ENCODE measurements at regions not wholly inside any gene's neighbourhood (a gene's known extent, or its start where the extent isn't known, plus 50 kb on each side); places are given as distances from the start of the nearest gene placed in this dataset.
"Not testable (repeated sequence)": the region's sequence is repeated elsewhere in the genome, so short reads cannot be mapped to it uniquely, and the experiment has no call there.

- DNase-seq (ENCODE audit: low read depth) = no peak
Measured at GRCh38 chr16:61181982-61182381, 854.3 kb downstream of the CDH8 start.

DNA sequence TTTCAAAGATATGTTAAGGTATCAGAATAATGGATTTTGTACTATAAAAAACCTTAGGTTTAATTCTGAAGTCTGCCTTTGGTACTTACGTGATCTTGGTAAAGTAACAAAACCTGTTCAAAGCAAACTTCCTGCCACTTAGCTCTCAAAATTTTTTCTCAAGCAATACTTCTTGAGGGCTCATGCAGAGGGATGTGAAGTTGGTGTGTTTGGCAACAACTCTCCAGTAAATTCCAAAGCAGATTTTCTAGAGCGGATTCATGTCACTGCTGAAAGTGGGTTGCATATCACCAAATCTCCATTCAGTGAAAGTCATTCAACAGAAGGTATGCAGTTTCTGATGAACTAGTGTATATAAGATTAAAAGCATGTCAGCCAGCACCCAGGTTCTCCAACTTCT, 856.7 kb downstream of the CDH8 start:
- no peak for DNase-seq (ENCODE audit: low read depth)

- DNase-seq (ENCODE audit: low read depth) = no peak
Measured at GRCh38 chr16:61165797-61166196, 870.4 kb downstream of the CDH8 start.

- no peak for DNase-seq (ENCODE audit: low read depth)
Measured at GRCh38 chr16:61150351-61150750, 885.9 kb downstream of the CDH8 start.

GRCh38 chr16:61149709-61150108, 886.5 kb downstream of the CDH8 start:
- no peak for DNase-seq (ENCODE audit: low read depth)

GRCh38 chr16:61148930-61149329, 887.3 kb downstream of the CDH8 start:
- no peak for DNase-seq (ENCODE audit: low read depth)

DNA sequence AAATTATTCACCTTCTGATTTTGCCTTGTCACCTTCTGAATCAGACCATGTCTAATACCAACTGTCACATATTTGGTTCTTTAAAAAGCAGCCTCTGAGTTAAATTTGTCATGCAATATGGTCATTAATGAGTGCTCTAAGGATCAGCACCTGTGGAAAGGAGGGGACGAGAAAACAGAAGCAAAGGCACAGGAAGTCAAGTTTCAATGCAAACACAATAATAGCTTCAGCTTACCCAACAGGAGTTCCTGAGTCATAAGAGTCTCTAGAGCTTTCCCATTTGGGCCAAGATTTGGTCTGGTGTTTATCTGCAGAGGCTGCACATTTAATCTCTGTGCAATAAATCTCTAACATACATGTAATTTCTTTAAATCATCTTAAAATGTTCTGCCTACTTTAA, 889.8 kb downstream of the CDH8 start:
- DNase-seq (ENCODE audit: low read depth) = no peak

DNA sequence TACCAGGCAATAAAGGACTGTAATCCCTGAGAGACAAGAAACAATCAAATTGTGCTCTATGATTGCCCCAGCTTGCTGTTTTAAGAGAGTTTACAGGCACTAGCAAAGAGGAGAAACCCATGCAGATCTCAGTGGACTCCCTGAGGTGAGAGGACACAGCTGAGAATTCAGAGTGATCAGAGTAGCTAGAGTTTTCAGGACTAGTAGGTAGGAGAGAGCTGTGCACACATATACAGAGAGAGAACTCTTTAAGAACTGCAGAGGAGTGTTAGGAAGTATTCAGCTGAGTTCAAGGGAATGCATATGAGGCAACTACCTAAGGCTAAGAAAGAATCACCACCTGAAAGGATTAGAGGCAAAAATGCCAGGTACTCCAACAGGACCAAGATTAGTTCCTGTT, 904.8 kb downstream of the CDH8 start:
- DNase-seq (ENCODE audit: low read depth) = no peak

DNA sequence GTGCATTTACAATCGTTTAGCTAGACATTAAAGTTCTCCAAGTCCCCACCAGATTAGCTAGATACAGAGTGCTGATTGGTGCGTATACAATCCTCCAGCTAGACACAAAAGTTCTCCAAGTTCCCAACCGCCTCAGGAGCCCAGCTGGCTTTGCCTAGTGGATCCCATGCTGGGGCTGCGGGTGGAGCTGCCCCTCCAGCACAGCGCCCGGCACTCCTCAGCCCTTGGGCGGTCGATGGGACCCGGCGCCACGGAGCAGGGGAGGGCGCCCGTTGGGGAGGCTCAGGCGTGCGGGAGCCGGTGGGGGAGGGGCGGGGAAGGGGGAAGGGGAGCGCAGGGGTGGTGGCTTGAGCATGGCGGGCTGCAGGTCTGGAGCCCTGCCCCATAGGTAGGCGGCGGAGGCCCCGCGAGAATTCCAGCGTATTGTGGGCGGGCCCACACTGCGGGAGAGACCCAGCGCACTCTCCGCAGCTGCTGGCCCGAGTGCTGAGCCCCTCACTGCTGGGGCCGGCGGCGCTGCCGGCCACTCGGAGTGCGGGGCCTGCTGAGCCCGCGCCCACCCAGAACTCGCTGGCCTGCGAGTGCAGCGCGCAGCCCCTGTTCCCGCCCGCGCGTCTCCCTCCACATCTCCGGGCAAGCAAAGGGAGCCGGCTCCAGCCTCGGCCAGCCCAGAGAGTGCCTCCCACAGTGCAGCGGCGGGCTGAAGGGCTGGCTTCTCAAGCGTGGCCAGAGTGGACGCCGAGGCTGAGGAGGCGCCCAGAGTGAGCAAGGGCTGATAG, 907.5 kb downstream of the CDH8 start:
- DNase-seq (ENCODE audit: low read depth) = no peak

DNA sequence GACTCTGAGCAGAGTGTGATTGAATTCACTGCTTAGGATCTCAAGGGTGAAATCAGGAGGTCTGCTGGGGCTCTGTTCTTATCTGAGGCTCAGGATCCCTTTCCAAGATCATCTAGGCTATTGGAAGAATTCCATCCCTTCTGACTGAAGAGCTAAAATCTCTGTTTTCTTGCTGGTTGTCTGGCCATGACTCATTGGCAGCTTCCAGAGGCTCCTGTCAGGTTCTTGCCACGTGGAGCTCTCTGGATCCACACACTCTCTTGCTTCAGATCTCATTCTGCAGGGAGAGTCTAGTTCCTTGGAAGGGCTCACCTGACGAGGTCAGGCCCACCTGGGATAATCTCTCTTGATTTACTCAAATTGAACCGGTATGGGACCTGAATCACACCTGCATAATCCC, 930.7 kb downstream of the CDH8 start:
- DNase-seq (ENCODE audit: low read depth) = no peak

DNA sequence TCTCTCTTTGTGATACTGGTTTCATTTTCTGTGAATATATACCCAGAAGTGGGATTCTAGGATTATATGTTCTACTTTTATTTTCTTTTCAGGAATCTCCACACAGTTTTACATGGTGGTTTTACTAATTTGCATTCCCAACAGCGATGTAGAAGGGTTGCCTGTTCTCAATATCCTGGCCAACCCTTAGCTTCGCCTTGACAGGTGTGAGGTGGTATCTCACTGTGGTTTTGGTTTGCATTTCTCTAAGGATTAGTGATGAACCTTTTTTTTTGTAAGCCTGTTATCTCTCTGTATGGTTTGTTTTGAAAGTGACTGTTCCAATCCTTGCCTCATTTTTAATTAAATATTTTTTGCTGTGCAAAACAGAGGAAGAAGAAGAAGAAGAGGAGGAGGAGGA, 937.7 kb downstream of the CDH8 start:
- no peak for DNase-seq (ENCODE audit: low read depth)

DNA sequence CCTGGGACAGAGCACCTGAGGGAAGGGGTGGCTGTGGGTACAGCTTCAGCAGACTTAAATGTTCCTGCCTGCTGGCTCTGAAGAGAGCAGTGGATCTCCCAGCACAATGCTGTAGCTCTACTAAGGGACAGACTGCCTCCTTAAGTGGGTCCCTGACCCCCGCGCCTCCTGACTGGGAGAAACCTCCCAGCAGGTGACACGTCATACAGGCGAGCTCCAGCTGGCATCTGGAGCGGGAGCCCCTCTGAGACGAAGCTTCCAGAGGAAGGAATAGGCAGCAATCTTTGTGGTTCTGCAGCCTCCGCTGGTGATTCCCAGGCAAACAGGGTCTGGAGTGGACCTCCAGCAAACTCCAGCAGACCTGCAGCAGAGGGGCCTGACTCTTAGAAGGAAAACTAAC, 944.9 kb downstream of the CDH8 start:
- DNase-seq (ENCODE audit: low read depth) = not testable (repeated sequence)

- no peak for DNase-seq (ENCODE audit: low read depth)
Measured at GRCh38 chr16:61083711-61084110, 952.5 kb downstream of the CDH8 start.

DNA sequence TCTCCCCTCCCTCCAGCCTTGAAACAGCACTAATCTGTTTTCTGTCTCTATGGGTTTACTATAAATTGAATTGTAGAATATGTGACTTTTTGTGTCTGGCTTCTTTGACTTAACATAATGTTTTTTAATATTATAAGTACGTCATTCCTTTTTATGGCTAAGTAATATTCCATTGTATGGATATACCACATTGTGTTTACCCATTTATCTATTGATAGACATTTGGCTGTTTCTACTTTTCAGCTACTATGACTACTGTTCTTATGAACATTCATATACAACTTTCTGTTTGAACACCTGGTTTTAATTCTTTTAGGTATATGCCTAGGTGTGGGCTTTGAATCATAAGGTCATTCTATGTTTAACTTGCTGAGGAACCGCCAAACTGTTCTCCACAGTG, 961.9 kb downstream of the CDH8 start:
- DNase-seq (ENCODE audit: low read depth) = no peak

DNA sequence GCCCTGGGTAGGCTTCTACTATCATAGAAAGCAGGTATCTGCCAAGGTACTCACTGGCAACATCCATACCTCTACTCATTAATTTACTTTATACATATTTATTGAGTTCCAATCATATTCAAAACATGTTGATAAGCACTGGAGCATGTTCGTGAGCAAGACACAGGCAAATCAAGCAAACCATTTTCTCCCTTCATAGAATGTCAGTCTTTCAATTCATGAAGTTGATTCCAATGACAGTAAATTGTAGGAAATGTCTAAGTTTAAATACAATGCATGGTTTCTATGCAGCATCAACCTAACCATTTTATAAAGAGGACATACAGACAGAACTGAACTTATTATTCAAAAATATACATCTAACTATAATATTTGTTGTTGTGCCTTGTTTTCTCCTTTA, 978.6 kb downstream of the CDH8 start:
- DNase-seq (ENCODE audit: low read depth) = no peak

- no peak for DNase-seq (ENCODE audit: low read depth)
Measured at GRCh38 chr16:61050547-61050946, 985.7 kb downstream of the CDH8 start.

- DNase-seq (ENCODE audit: low read depth) = no peak
Measured at GRCh38 chr16:61045931-61046330, 990.3 kb downstream of the CDH8 start.

DNA sequence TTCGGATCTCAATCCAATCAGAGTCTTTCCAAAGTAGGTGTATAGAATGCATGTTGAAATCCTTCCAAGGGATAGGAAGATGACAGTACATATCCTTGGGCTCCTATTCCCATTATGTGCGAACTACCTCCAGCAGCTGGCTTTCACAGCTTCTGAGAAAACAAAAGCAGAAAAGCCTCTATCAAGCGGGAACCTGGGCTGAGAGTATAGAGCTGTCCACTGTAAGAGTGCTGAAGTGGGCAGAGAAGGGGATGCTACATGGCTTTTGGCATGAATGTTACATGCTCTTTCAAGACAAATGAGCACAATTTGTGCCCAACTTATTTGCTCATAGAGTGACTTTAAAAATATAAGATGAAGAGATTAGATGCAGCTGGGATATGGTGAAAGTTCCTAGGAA, 993.5 kb downstream of the CDH8 start:
- no peak for DNase-seq (ENCODE audit: low read depth)

GRCh38 chr16:61030616-61031015, 1005.6 kb downstream of the CDH8 start:
- no peak for DNase-seq (ENCODE audit: low read depth)

GRCh38 chr16:61024180-61024900, 1011.9 kb downstream of the CDH8 start:
- DNase-seq (ENCODE audit: low read depth) = no peak

DNA sequence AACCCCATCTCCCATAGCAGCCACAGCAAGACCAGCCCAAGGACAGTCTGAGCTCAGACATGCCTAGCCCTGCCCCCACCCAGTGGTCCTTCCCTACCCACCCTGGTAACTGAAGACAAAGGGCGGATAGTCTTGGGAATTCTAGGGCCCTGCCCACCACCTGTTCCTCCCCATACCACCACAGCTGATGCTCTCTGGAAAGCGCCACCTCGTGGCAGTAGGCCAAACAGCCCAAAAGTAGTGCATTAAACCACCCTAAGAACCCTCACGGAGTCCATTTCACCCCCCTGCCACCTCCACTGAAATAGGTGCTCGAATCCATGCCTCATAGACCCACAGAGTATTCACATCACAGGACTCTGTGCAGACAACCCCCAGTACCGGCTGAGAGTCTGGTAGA, 1021.4 kb downstream of the CDH8 start:
- no peak for DNase-seq (ENCODE audit: low read depth)

DNA sequence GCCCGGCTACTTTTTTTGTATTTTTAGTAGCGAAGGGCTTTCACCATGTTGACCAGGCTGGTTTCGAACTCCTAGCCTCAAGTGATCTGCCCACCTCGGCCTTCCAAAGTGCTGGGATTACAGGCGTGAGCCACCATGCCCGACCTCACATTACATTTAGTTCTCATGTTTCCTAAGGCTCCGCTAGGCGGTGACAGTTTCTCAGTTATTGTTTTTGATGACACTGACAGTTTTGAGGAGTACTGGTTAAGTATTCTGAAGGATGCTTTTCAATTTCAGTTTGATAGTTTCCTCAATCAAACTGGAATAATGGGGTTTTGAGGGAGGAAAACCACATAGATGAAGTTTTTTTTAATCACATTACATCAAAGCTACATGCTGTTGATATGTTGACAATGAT, 1028.5 kb downstream of the CDH8 start:
- DNase-seq (ENCODE audit: low read depth) = no peak

- no peak for DNase-seq (ENCODE audit: low read depth)
Measured at GRCh38 chr16:61005952-61006351, 1030.3 kb downstream of the CDH8 start.
